ENCODE measurements at regions not wholly inside any gene's neighbourhood (a gene's known extent, or its start where the extent isn't known, plus 50 kb on each side); places are given as distances from the start of the nearest gene placed in this dataset.

GRCh38 chr3:29202378-29202777, 78.5 kb upstream of the RBMS3 start:
- no peak for TF ChIP-seq POLR2AphosphoS5 (IDR thresholded peaks at IDR 0.05; ENCODE audit: borderline replicate concordance, low read depth, low read length)
- no peak for TF ChIP-seq FOXP2 (optimal IDR thresholded peaks at IDR 0.05; ENCODE audit: control extremely low read depth, extremely low read length, insufficient read depth)
- no peak for TF ChIP-seq EZH2 (IDR thresholded peaks at IDR 0.05)
- H3K9ac ChIP-seq (ENCODE audit: insufficient read length) = no peak overlapping the region
- no peaks in the 10 kb centered on the region for H3K9me3 ChIP-seq (ENCODE audit: low read depth, low read length)
- no peak for DNase-seq (ENCODE audit: low read depth, low spot score)
- no peaks in the 10 kb centered on the region for H3K36me3 ChIP-seq (ENCODE audit: insufficient read depth, low read length)
- no peak overlapping the region for H3K27ac ChIP-seq
- H3K4me3 ChIP-seq = no peak overlapping the region

DNA sequence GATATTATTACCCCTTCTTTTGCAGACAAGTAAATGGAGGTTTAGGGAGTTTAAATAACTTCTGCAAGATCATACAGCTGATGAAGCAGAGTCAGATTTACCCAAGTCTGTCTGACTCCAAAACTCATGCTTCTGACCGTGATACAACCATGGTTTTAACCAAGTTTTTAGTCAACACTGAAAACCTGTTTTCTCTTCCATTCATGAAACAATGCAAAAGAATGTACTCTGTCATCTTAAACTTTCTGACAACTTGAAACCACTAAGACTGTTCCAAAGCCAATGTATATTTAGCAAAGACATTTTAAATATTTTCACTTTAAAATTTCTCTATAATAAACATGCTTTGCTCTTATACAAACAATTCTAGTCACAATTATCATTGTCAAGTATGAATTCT, 77.0 kb upstream of the RBMS3 start:
- TF ChIP-seq FOXP2 (optimal IDR thresholded peaks at IDR 0.05; ENCODE audit: control extremely low read depth, extremely low read length, insufficient read depth) (no peak), POLR2AphosphoS5 (IDR thresholded peaks at IDR 0.05; ENCODE audit: borderline replicate concordance, low read depth, low read length) (no peak), EZH2 (IDR thresholded peaks at IDR 0.05) (no peak)
- H3K9ac ChIP-seq (ENCODE audit: insufficient read length) = no peak overlapping the region
- no peaks in the 10 kb centered on the region for H3K9me3 ChIP-seq (ENCODE audit: low read depth, low read length)
- no peak overlapping the region for H3K4me3 ChIP-seq
- H3K27ac ChIP-seq = no peak overlapping the region
- no peak for DNase-seq (ENCODE audit: low read depth, low spot score)
- H3K36me3 ChIP-seq (ENCODE audit: insufficient read depth, low read length) = no peaks in the 10 kb centered on the region

- TF ChIP-seq FOXP2 (optimal IDR thresholded peaks at IDR 0.05; ENCODE audit: control extremely low read depth, extremely low read length, insufficient read depth) = no peak
- TF ChIP-seq POLR2AphosphoS5 (IDR thresholded peaks at IDR 0.05; ENCODE audit: borderline replicate concordance, low read depth, low read length) = no peak
- no peak for TF ChIP-seq EZH2 (IDR thresholded peaks at IDR 0.05)
- H3K9me3 ChIP-seq (ENCODE audit: low read depth, low read length) = no peaks in the 10 kb centered on the region
- H3K36me3 ChIP-seq (ENCODE audit: insufficient read depth, low read length) = no peaks in the 10 kb centered on the region
- H3K9ac ChIP-seq (ENCODE audit: insufficient read length) = no peak overlapping the region
- DNase-seq (ENCODE audit: low read depth, low spot score) = no peak
- no peak overlapping the region for H3K4me3 ChIP-seq
- H3K27ac ChIP-seq = no peak overlapping the region
These were observed 73.4 kb upstream of the RBMS3 start for GRCh38 chr3:29207427-29207826.

DNA sequence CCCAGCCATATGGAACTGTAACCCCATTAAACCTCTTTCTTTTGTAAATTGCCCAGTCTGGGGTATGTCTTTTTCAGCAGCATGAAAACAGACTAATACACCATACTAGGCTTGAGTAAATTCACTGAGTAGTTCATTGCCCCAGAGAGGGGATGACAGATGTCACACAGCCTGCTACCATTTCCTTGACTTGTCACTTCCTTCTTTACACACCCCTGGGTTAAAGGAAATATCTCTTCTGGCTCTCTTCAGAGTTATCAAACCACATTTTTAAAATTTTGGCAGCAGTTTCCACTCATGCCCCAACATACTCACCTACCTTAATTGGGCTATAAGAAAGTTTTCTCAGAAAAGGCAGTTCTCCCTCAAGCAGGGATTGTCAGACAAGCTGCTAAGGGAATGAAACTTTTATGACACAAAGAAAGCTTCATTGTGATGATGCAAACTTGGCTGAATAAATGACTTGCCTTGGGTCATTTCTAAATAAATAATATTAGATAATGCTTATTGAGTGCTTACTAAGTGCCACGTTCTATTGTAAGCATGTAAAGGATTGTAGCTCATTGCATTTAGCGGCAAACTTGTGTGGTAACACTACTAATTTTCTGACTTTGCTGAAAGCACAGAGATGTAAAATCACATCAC, 68.0 kb upstream of the RBMS3 start:
- no peaks in the 10 kb centered on the region for H3K9me3 ChIP-seq (ENCODE audit: low read depth, low read length)
- H3K27ac ChIP-seq = no peak overlapping the region
- no peak for DNase-seq (ENCODE audit: low read depth, low spot score)
- no peak overlapping the region for H3K4me3 ChIP-seq
- no peaks in the 10 kb centered on the region for H3K36me3 ChIP-seq (ENCODE audit: insufficient read depth, low read length)
- TF ChIP-seq EZH2 (IDR thresholded peaks at IDR 0.05) = no peak
- no peak for TF ChIP-seq FOXP2 (optimal IDR thresholded peaks at IDR 0.05; ENCODE audit: control extremely low read depth, extremely low read length, insufficient read depth)
- TF ChIP-seq POLR2AphosphoS5 (IDR thresholded peaks at IDR 0.05; ENCODE audit: borderline replicate concordance, low read depth, low read length) = no peak
- no peak overlapping the region for H3K9ac ChIP-seq (ENCODE audit: insufficient read length)

DNA sequence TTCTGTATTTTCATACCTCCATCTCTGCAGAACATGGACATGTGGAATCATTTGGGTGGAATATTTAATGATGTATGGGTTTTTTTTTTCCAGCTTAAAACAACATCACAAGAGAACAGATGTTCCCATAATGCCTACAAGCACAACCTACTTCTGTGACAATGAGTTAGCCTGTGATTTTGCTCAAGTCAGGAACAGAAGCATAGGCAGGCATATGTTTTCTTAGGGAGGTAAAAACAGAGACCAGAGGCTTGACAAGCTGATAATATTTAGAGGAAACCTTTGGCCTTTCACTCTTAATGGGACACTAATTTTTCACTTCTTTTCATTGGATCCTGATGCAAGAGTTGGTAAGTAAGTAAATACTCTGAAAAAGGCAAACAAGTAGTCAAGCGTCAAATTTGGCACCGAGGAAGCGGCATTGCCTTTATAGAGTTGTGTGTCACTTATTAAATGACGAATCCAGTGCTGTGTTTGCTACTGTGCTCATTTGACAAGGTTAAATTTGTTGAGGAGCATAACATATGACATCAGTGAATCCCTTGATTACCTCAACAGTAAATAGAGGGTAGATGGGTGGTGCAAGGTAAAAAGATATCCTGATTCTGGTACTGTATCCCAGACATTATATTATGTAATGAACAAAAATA, 66.7 kb upstream of the RBMS3 start:
- Histone ChIP-seq H3K36me3 (ENCODE audit: insufficient read depth, low read length) (no peaks in the 10 kb centered on the region), H3K27ac (no peak overlapping the region), H3K9ac (ENCODE audit: insufficient read length) (no peak overlapping the region), H3K9me3 (ENCODE audit: low read depth, low read length) (no peaks in the 10 kb centered on the region), H3K4me3 (no peak overlapping the region)
- TF ChIP-seq POLR2AphosphoS5 (IDR thresholded peaks at IDR 0.05; ENCODE audit: borderline replicate concordance, low read depth, low read length) (no peak), FOXP2 (optimal IDR thresholded peaks at IDR 0.05; ENCODE audit: control extremely low read depth, extremely low read length, insufficient read depth) (no peak), EZH2 (IDR thresholded peaks at IDR 0.05) (no peak)
- DNase-seq (ENCODE audit: low read depth, low spot score) = no peak

DNA sequence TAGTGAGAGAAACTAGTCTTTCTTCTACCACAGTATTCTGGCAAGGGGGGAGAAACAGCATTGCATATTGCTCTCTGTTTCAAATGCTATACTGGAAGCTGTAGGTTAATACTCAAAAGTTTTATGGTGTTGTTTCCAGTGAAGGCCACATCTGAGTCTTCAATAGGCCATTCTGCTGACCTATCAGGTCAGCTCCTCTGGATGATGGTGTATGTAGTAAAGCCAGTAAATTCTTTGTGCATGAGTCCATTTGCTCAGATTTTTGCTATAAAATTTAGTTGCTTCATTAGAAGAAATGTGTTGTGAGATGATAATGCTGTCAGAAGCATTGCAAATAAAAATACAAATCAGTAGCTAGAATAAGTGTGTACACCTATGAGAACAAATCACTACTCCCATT, 64.9 kb upstream of the RBMS3 start:
- DNase-seq (ENCODE audit: low read depth, low spot score) = no peak
- Histone ChIP-seq H3K4me3 (no peak overlapping the region), H3K9ac (ENCODE audit: insufficient read length) (no peak overlapping the region), H3K9me3 (ENCODE audit: low read depth, low read length) (no peaks in the 10 kb centered on the region), H3K36me3 (ENCODE audit: insufficient read depth, low read length) (no peaks in the 10 kb centered on the region), H3K27ac (no peak overlapping the region)
- TF ChIP-seq EZH2 (IDR thresholded peaks at IDR 0.05) (no peak), POLR2AphosphoS5 (IDR thresholded peaks at IDR 0.05; ENCODE audit: borderline replicate concordance, low read depth, low read length) (no peak), FOXP2 (optimal IDR thresholded peaks at IDR 0.05; ENCODE audit: control extremely low read depth, extremely low read length, insufficient read depth) (no peak)

- Histone ChIP-seq H3K9me3 (ENCODE audit: low read depth, low read length) (no peaks in the 10 kb centered on the region), H3K36me3 (ENCODE audit: insufficient read depth, low read length) (no peaks in the 10 kb centered on the region), H3K9ac (ENCODE audit: insufficient read length) (no peak overlapping the region), H3K27ac (no peak overlapping the region), H3K4me3 (no peak overlapping the region)
- no peak for TF ChIP-seq EZH2 (IDR thresholded peaks at IDR 0.05)
- TF ChIP-seq POLR2AphosphoS5 (IDR thresholded peaks at IDR 0.05; ENCODE audit: borderline replicate concordance, low read depth, low read length) = no peak
- TF ChIP-seq FOXP2 (optimal IDR thresholded peaks at IDR 0.05; ENCODE audit: control extremely low read depth, extremely low read length, insufficient read depth) = no peak
- no peak for DNase-seq (ENCODE audit: low read depth, low spot score)
These were observed 54.2 kb upstream of the RBMS3 start for GRCh38 chr3:29226706-29227105.

DNA sequence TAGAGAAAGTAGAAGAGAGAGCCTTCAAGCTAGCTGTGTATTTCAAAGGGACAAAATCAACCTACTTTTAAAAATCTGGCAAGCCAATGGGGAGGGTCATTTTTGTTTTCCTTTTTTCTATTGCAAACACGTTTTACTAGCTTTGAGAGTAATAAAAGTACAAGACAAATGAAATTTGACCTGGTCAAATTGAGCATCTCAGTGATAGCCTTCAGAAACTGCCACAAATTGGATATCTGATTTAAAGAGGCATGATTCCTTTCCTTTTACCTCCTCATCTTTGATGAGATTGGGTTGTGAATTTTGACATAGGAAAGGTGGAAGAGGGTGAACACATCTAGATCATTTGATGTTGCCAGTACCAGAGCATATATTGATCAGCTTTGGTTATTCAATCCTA, 53.6 kb upstream of the RBMS3 start:
- no peak overlapping the region for H3K4me3 ChIP-seq
- no peak overlapping the region for H3K9ac ChIP-seq (ENCODE audit: insufficient read length)

More for the DNA sequence above, 53.6 kb upstream of the RBMS3 start:
- Histone ChIP-seq H3K27ac (no peak overlapping the region), H3K9me3 (ENCODE audit: low read depth, low read length) (no peaks in the 10 kb centered on the region), H3K36me3 (ENCODE audit: insufficient read depth, low read length) (no peaks in the 10 kb centered on the region)
- no peak for DNase-seq (ENCODE audit: low read depth, low spot score)
- TF ChIP-seq FOXP2 (optimal IDR thresholded peaks at IDR 0.05; ENCODE audit: control extremely low read depth, extremely low read length, insufficient read depth) (no peak), EZH2 (IDR thresholded peaks at IDR 0.05) (no peak), POLR2AphosphoS5 (IDR thresholded peaks at IDR 0.05; ENCODE audit: borderline replicate concordance, low read depth, low read length) (no peak)

Data from SK-N-MC (cell line).